ENCODE measurements at regions not wholly inside any gene's neighbourhood (a gene's known extent, or its start where the extent isn't known, plus 50 kb on each side); places are given as distances from the start of the nearest gene placed in this dataset.

GRCh38 chr7:136179154-136179553 lies 202.0 kb upstream of the MTPN start:
- DNase-seq (ENCODE audit: low read depth): no peak

GRCh38 chr7:136174477-136175125 lies 197.4 kb upstream of the MTPN start:
- no peak for DNase-seq (ENCODE audit: low read depth)

- DNase-seq (ENCODE audit: low read depth): no peak
Measured at GRCh38 chr7:136173874-136174273, 196.7 kb upstream of the MTPN start.

GRCh38 chr7:136171233-136171632 lies 194.1 kb upstream of the MTPN start:
- no peak for DNase-seq (ENCODE audit: low read depth)

GRCh38 chr7:136168821-136169220 lies 191.7 kb upstream of the MTPN start:
- DNase-seq (ENCODE audit: low read depth): no peak

- no peak for DNase-seq (ENCODE audit: low read depth)
Measured at GRCh38 chr7:136167991-136168390, 190.8 kb upstream of the MTPN start.

- no peak for DNase-seq (ENCODE audit: low read depth)
Measured at GRCh38 chr7:136166521-136166920, 189.4 kb upstream of the MTPN start.

GRCh38 chr7:136163340-136163801 lies 186.2 kb upstream of the MTPN start:
- DNase-seq (ENCODE audit: low read depth): no peak

- DNase-seq (ENCODE audit: low read depth): peak; percentile 64
Measured at GRCh38 chr7:136150311-136150710, 173.2 kb upstream of the MTPN start.

- no peak for DNase-seq (ENCODE audit: low read depth)
Measured at GRCh38 chr7:136148920-136149319, 171.8 kb upstream of the MTPN start.

- no peak for DNase-seq (ENCODE audit: low read depth)
Measured at GRCh38 chr7:136146925-136147324, 169.8 kb upstream of the MTPN start.

GRCh38 chr7:136144182-136144581 lies 167.0 kb upstream of the MTPN start:
- DNase-seq (ENCODE audit: low read depth): no peak

- DNase-seq (ENCODE audit: low read depth): no peak
Measured at GRCh38 chr7:136143271-136143670, 166.1 kb upstream of the MTPN start.

GRCh38 chr7:136142583-136142982 lies 165.4 kb upstream of the MTPN start:
- no peak for DNase-seq (ENCODE audit: low read depth)

GRCh38 chr7:136140469-136140868 lies 163.3 kb upstream of the MTPN start:
- no peak for DNase-seq (ENCODE audit: low read depth)

GRCh38 chr7:136139417-136139816 lies 162.3 kb upstream of the MTPN start:
- no peak for DNase-seq (ENCODE audit: low read depth)

GRCh38 chr7:136138991-136139390 lies 161.8 kb upstream of the MTPN start:
- no peak for DNase-seq (ENCODE audit: low read depth)

GRCh38 chr7:136136906-136137454 lies 159.8 kb upstream of the MTPN start:
- DNase-seq (ENCODE audit: low read depth): no peak

- peak; percentile 93 for DNase-seq (ENCODE audit: low read depth)
Measured at GRCh38 chr7:136134503-136134902, 157.3 kb upstream of the MTPN start.

GRCh38 chr7:136133551-136133950 lies 156.4 kb upstream of the MTPN start:
- DNase-seq (ENCODE audit: low read depth): peak; percentile 85

- no peak for DNase-seq (ENCODE audit: low read depth)
Measured at GRCh38 chr7:136131304-136131630, 154.1 kb upstream of the MTPN start.

- no peak for DNase-seq (ENCODE audit: low read depth)
Measured at GRCh38 chr7:136130511-136131303, 153.5 kb upstream of the MTPN start.

GRCh38 chr7:136128050-136128449 lies 150.9 kb upstream of the MTPN start:
- DNase-seq (ENCODE audit: low read depth): no peak
